Central memory CD8-positive, alpha-beta T cell (primary cell): ENCODE measurements at regions not wholly inside any gene's neighbourhood (a gene's known extent, or its start where the extent isn't known, plus 50 kb on each side); places are given as distances from the start of the nearest gene placed in this dataset.
"Not testable (repeated sequence)": the region's sequence is repeated elsewhere in the genome, so short reads cannot be mapped to it uniquely, and the experiment has no call there.

Experiments used
- ATAC-seq: fragments of 150-1000 bp; cut with Tn5 transposase; replicated peaks from 2 replicates; pipeline ENCODE4 v1.10.0; 2022; ENCODE audit warnings: mild to moderate bottlenecking, moderate FRiP score, moderate number of reproducible peaks; ENCODE audit not compliant: poor library complexity, severe bottlenecking; ENCODE audit errors: extremely low read depth
- DNase-seq, 2 donors: peaks; one replicate each; pipeline ENCODE4 v3.0.0; 2021; ENCODE audit warnings: low spot score in 2 of 2
- H3K27ac Mint-ChIP-seq: one replicate; pipeline ENCODE4 v1.8.0; 2022; ENCODE audit warnings: low read depth, mild to moderate bottlenecking, moderate library complexity, mixed read lengths
- H3K27me3 Mint-ChIP-seq: one replicate; pipeline ENCODE4 v1.8.0; 2022; ENCODE audit warnings: mixed read lengths
- H3K36me3 Mint-ChIP-seq: one replicate; pipeline ENCODE4 v1.8.0; 2022; ENCODE audit warnings: mild to moderate bottlenecking, moderate library complexity, mixed read lengths; ENCODE audit not compliant: insufficient read depth
- H3K4me1 Mint-ChIP-seq: one replicate; pipeline ENCODE4 v1.8.0; 2022; ENCODE audit warnings: mixed read lengths
- H3K4me3 Mint-ChIP-seq: one replicate; pipeline ENCODE4 v1.8.0; 2022; ENCODE audit warnings: mild to moderate bottlenecking, moderate library complexity, mixed read lengths
- H3K9me3 Mint-ChIP-seq: one replicate; pipeline ENCODE4 v1.8.0; 2022; ENCODE audit warnings: mixed read lengths

DNA sequence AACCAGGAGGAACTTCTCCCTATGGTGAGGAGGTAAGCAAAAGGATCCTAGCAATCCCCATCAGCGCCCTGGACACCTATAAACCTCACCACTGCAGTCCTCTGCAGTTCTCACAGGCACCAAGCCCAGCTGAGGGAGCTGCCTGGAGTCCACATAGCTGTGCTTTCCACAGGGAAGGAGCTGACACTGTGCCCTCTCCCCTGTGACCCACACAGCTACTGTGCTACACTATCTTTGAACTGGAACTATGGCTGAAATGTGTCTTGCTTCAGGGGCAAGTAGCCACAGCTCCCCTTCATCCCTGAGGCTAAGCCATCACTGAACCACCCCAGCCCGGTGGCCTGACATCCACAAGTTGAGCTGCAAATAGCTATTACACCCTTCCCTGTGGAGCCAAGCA, 208.5 kb upstream of the RPL34 start:
- H3K27me3 Mint-ChIP-seq = peaks cover 6% of the 10 kb centered on the region
- no peak for ATAC-seq
- H3K4me1 Mint-ChIP-seq = no peaks in the 10 kb centered on the region
- H3K36me3 Mint-ChIP-seq = no peaks in the 10 kb centered on the region
- no peak for DNase-seq
- no peak overlapping the region for H3K4me3 Mint-ChIP-seq
- no peaks in the 10 kb centered on the region for H3K9me3 Mint-ChIP-seq
- no peak overlapping the region for H3K27ac Mint-ChIP-seq

DNA sequence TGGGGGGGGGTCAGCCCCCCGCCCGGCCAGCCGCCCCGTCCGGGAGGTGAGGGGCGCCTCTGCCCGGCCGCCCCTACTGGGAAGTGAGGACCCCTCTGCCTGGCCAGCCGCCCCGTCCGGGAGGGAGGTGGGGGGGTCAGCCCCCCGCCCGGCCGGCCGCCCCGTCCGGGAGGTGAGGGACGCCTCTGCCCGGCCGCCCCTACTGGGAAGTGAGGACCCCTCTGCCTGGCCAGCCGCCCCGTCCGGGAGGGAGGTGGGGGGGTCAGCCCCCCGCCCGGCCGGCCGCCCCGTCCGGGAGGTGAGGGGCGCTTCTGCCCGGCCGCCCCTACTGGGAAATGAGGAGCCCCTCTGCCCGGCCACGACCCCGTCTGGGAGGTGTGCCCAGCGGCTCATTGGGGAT, 210.7 kb upstream of the RPL34 start:
- H3K4me1 Mint-ChIP-seq, H3K9me3 Mint-ChIP-seq, H3K4me3 Mint-ChIP-seq, H3K27ac Mint-ChIP-seq, H3K27me3 Mint-ChIP-seq, H3K36me3 Mint-ChIP-seq, DNase-seq, ATAC-seq: not testable (repeated sequence)

DNA sequence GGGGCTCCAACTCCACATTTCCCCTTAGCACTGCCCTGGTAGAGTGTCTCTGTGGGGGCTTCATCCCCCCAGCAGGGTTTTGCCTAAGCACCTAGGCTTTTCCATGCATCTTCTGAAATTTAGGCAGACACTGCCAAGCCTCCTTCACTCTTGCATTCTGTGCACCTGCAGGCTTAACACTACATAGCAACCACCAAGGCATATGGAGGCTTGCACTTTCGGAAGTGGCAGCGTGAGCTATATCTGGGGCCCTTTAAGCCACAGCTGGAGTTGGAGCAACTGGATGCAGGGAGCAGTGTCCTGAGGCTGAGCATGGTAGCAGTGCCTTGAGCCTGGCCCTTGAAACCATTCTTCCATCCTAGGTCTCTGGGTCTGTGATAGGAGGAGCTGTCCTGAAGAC, 214.8 kb upstream of the RPL34 start:
- H3K4me3 Mint-ChIP-seq = no peak overlapping the region
- no peak for ATAC-seq

DNA sequence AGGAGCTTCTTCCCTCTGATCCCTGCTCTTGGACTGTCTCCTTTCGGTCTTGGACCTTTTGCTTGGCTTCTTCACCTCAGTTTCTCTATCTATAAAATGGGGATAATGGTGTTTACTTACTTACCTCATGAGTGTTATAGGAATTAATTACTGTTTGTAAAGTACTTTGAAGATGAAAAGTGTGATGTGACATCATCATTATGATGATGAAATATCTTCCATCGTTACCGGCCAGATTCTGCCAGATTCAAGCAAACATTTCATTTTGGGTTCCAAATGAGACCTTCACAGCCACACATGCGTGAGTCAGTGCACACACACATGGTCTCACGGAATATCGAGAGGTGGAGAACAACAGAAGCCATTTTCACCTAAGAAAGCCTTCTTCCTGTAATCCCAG, 220.1 kb upstream of the RPL34 start:
- Mint-ChIP-seq H3K36me3 (no peaks in the 10 kb centered on the region), H3K27ac (no peak overlapping the region), H3K4me3 (no peak overlapping the region), H3K4me1 (no peaks in the 10 kb centered on the region), H3K27me3 (no peaks in the 10 kb centered on the region), H3K9me3 (peaks cover 5% of the 10 kb centered on the region)
- DNase-seq = no peak
- no peak for ATAC-seq

More for the DNA sequence above, 214.8 kb upstream of the RPL34 start:
- no peaks in the 10 kb centered on the region for H3K4me1 Mint-ChIP-seq
- DNase-seq = no peak
- peaks cover 5% of the 10 kb centered on the region for H3K9me3 Mint-ChIP-seq
- no peaks in the 10 kb centered on the region for H3K27me3 Mint-ChIP-seq
- H3K36me3 Mint-ChIP-seq = no peaks in the 10 kb centered on the region
- H3K27ac Mint-ChIP-seq = no peak overlapping the region

DNA sequence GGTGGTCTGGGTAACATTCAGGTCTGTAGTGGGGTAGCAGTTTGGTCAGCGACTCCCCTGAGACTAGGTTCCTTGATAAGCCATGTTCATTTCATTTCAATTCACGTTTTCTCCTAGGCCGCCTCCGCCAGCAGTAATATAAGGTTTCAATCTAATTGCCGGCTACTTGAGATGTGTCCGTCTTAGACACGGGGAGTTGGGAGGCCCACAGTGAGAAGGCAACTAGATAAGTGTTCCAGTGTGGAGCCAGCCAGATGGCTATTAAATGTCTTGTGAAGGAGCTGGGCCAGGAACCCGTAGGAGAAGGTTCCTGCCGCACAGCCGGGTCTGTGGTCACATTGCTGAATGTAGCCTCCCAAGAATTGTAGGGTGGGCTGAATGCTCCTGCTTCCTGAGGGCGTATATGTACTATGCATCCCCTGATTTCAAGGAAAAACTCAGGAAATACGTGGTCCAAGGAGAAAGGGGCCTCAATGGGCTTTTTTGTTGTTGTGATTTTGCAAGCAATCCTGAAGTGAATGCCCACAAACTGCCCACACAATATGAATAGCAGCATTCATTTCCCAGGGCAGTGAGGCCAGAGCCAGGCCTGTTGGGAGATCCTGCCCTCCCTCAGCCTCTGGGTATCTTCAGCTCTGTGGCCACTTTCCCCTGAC, 220.6 kb upstream of the RPL34 start:
- Mint-ChIP-seq H3K36me3 (no peaks in the 10 kb centered on the region), H3K4me3 (no peak overlapping the region), H3K27ac (no peak overlapping the region), H3K9me3 (peaks cover 4% of the 10 kb centered on the region), H3K4me1 (no peaks in the 10 kb centered on the region), H3K27me3 (no peaks in the 10 kb centered on the region)
- no peak for ATAC-seq
- DNase-seq = no peak

DNA sequence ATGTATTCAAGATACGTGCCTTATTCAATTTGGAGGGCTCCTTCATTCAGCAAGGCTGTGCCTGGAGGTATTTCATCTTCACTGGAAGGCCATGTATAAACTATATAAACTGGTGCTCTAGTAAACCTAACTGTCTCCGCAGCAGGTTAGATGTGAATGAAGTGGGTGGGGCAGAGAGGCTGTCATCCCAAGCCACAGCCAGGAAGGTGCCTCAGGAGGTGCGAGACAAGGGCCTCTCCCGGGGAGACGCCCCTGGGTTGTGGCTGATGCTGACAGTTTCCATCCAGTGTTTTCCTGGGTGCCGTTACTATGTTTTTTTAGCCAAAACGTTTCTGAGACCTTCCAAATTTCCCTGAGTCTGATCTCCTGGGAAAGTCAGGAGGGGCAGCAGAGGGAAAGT, 221.5 kb upstream of the RPL34 start:
- ATAC-seq = no peak
- no peak overlapping the region for H3K27ac Mint-ChIP-seq
- no peaks in the 10 kb centered on the region for H3K27me3 Mint-ChIP-seq
- H3K4me1 Mint-ChIP-seq = no peaks in the 10 kb centered on the region
- DNase-seq = no peak
- no peaks in the 10 kb centered on the region for H3K36me3 Mint-ChIP-seq
- no peaks in the 10 kb centered on the region for H3K9me3 Mint-ChIP-seq
- H3K4me3 Mint-ChIP-seq = no peak overlapping the region

DNA sequence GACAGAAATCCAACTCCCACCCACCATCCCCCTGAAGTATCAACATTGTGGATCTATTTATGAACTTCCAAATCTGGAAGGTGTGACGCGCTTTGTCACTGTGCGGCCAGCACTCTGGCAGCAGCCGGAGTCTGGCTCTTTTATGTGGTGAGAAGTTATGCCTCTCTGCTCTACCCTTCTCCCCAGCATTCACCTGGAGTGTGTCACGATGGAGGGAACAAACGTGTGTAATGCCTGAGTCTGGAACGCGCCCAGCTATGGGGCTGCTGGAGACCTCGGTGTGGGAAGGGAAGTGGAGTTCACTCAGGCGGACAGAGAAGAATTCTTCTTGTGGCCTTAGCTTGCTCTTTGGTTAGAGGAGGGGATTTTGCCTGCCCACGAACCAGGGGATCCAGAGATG, 222.1 kb upstream of the RPL34 start:
- Mint-ChIP-seq H3K36me3 (no peaks in the 10 kb centered on the region), H3K4me3 (no peak overlapping the region), H3K27me3 (no peaks in the 10 kb centered on the region), H3K9me3 (no peaks in the 10 kb centered on the region), H3K27ac (no peak overlapping the region), H3K4me1 (no peaks in the 10 kb centered on the region)
- ATAC-seq = no peak
- no peak for DNase-seq

DNA sequence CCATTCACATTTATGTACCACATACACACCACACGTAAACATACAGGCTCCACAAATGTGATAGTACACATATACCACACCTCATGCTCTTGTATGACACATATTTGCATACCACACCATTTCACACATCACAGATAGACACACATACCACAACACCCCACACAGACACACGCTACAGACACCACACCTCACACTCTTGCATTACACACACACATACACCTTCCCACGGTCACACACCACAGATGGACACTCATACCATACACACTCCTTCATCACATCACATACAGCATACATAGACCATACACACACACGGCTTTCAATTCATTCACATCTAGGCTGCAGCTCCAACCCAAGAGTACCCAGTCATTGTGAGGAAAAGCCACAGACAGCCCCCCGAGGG, 222.5 kb upstream of the RPL34 start:
- Mint-ChIP-seq H3K27me3 (no peaks in the 10 kb centered on the region), H3K27ac (no peak overlapping the region), H3K9me3 (no peaks in the 10 kb centered on the region), H3K4me1 (no peaks in the 10 kb centered on the region), H3K36me3 (no peaks in the 10 kb centered on the region), H3K4me3 (no peak overlapping the region)
- no peak for ATAC-seq
- DNase-seq = no peak

DNA sequence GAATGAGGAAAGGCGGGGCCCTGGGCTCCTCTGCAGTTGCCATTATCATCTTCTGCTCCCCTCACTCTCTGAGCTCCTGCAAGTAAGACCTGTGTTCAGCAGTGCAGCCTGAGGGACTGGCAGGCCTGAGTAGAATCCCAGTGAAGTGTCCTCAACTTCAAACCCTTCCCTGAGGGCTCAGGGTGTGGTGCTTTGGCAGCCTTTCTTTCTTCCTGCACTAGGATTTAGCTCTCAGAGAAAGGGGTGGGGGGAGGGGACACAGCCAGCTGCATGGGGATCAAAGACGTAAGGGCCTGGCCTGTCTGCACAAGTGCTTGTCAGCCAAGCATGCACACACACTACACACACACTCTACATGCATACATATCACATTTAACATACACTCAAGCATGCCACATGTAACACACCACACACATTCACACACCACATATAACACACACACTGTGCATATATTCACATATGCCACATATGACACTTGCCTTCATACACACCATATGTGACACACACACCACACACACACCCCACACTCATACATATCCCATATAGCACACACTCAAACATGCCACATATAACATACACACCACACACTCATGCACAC, 223.4 kb upstream of the RPL34 start:
- no peaks in the 10 kb centered on the region for H3K27me3 Mint-ChIP-seq
- no peak for DNase-seq
- no peaks in the 10 kb centered on the region for H3K9me3 Mint-ChIP-seq
- H3K27ac Mint-ChIP-seq = no peak overlapping the region
- H3K4me1 Mint-ChIP-seq = no peaks in the 10 kb centered on the region
- no peak overlapping the region for H3K4me3 Mint-ChIP-seq
- H3K36me3 Mint-ChIP-seq = no peaks in the 10 kb centered on the region
- no peak for ATAC-seq

DNA sequence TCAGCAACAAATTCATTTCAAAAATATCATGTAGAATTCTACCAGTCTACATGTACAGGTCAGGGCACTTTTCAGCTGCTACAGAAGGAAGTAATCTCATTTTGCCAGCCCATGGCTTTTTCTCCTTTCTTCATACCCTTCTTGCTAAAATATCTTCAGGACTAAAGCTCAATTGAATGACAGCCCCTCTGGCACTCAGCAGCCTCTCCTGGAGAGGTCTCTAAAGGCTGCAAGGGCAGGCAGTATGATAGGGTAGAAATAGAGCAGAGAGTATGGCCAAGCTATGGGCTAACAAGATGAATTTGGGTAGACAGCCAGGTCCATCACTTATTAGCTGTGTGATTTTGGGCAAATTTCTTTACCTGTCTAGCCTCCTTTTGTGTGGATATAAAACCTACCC, 224.6 kb upstream of the RPL34 start:
- no peaks in the 10 kb centered on the region for H3K9me3 Mint-ChIP-seq
- no peak overlapping the region for H3K27ac Mint-ChIP-seq
- no peak for ATAC-seq
- no peak for DNase-seq
- H3K27me3 Mint-ChIP-seq = no peaks in the 10 kb centered on the region
- no peaks in the 10 kb centered on the region for H3K4me1 Mint-ChIP-seq
- no peak overlapping the region for H3K4me3 Mint-ChIP-seq
- no peaks in the 10 kb centered on the region for H3K36me3 Mint-ChIP-seq

DNA sequence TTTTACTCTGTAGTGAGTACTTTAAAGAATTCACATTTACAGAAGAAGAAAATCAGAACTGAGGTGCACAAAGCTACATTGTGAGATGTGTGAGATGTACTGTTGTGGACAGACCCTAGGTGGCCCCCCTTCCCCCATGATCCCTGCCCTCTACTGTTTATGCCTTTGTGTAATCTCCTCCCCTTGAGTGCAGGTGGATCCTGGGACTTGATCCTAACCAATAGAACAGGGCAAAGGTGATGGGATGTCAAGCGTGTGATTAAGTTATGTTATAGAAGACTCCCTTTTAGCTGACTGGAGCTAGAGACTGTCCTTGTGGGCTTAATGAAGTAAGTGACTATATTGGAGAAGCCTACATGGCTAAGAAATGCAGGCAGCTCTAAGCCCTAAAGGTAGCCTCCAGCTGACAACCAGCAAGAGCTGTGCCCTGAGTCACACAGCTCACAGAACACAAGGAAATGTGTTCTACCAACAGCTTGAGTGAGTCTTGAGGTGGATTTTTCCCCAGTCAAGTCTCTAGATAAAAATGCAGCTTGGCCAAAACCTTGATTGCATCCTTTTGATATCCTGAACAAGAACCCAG, 225.2 kb upstream of the LEF1 start:
- ATAC-seq = no peak
- Mint-ChIP-seq H3K27ac (no peak overlapping the region), H3K9me3 (no peaks in the 10 kb centered on the region), H3K4me1 (no peaks in the 10 kb centered on the region), H3K4me3 (no peak overlapping the region), H3K36me3 (no peaks in the 10 kb centered on the region), H3K27me3 (no peaks in the 10 kb centered on the region)
- DNase-seq = no peak

DNA sequence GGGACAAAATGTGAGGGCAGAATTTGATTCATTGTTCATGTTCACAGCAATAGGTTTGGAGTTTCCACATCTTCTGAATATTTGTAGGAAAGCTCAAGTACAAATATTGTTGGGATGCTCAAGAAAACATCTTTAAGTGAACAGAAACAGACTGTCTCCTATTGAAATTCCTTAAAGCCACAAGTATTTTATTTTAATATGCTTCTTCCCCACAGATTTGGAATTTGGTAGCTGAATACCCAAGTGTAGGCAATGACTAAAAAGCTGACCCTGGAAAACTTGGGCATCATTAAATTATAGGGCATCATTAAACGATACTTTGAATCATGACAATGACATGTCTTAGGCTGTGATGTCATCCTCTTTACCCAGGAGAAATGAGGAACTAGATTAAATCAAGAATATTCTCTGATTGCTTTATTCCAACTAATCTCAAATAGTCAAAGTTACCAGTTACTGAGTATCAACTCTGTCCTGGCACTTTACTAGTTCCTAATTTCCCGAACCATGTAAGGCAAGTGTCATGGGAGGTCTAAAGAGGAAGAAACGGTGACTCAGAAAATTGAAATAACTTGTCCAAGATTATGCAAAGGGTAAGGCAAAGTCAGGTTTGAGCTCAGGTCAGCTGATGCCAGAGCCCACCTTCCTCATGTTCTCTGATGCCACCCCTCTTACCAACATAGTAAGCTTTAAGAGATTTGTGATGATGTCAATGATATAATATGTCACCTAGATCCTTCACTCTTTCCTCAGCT, 223.1 kb upstream of the LEF1 start:
- H3K27ac Mint-ChIP-seq = no peak overlapping the region
- H3K4me3 Mint-ChIP-seq = no peak overlapping the region
- H3K36me3 Mint-ChIP-seq = no peaks in the 10 kb centered on the region
- DNase-seq (no peak), ATAC-seq (no peak)
- H3K9me3 Mint-ChIP-seq = no peaks in the 10 kb centered on the region
- no peaks in the 10 kb centered on the region for H3K27me3 Mint-ChIP-seq
- H3K4me1 Mint-ChIP-seq = no peaks in the 10 kb centered on the region

DNA sequence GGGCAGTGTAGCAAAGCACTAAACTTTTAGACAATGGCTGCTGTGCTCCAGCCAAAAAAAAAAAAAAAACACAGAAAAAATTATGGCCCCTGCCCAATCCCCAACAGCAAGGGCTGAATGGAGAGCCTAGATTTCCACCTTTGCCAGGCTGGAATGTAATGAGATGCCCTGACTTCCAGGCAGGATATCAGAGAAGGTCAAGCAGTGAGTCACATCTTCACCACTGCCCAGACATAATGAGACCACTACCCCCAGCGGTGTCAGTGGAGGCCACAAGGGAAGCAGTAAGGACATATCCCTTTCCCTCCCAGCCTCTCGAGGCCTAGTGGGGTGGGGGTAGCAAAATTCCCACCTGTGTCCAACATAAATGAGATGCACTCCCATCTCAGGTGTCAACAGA, 216.3 kb upstream of the LEF1 start:
- H3K9me3 Mint-ChIP-seq = no peaks in the 10 kb centered on the region

More for the DNA sequence above, 216.3 kb upstream of the LEF1 start:
- ATAC-seq = no peak
- Mint-ChIP-seq H3K36me3 (no peaks in the 10 kb centered on the region), H3K4me1 (no peaks in the 10 kb centered on the region), H3K27me3 (peaks cover 14% of the 10 kb centered on the region), H3K27ac (no peak overlapping the region), H3K4me3 (no peak overlapping the region)
- no peak for DNase-seq
